Small intestine (tissue), 7 donors: ENCODE measurements at regions not wholly inside any gene's neighbourhood (a gene's known extent, or its start where the extent isn't known, plus 50 kb on each side); places are given as distances from the start of the nearest gene placed in this dataset.

ENCODE experiments used
- DNase-seq, 2 donors: peaks; one replicate each; pipeline versions ENCODE4 v3.0.0 to v3.0.0-alpha.2; 2013
- FAIRE-seq: peaks from 2 replicates; lab custom pipeline; 2012; peaks lifted over from hg19 to GRCh38; lab: Jason Lieb, UNC
- H3K27ac ChIP-seq, 3 donors: one replicate each; pipeline ENCODE4 v1.5.1; 2013; ENCODE audit warnings: low read length in 2 of 3, mild to moderate bottlenecking in 2 of 3, control low read depth in 1 of 3, inconsistent platforms in 1 of 3, low read depth in 1 of 3, moderate library complexity in 1 of 3
- H3K27me3 ChIP-seq, 3 donors: one replicate each; pipeline ENCODE4 v1.6.1; 2013; ENCODE audit warnings: low read length in 3 of 3, inconsistent platforms in 1 of 3; ENCODE audit not compliant: control insufficient read depth in 3 of 3, insufficient read depth in 3 of 3
- H3K36me3 ChIP-seq, 3 donors: one replicate each; pipeline ENCODE4 v1.6.1; 2013; ENCODE audit warnings: low read length in 3 of 3, inconsistent platforms in 1 of 3, low read depth in 1 of 3, mild to moderate bottlenecking in 1 of 3, moderate library complexity in 1 of 3; ENCODE audit not compliant: control insufficient read depth in 3 of 3, insufficient read depth in 2 of 3
- H3K4me1 ChIP-seq, 3 donors: one replicate each; pipeline ENCODE4 v1.6.1; 2013; ENCODE audit warnings: low read length in 2 of 3, inconsistent platforms in 1 of 3, low read depth in 1 of 3, mild to moderate bottlenecking in 1 of 3, moderate library complexity in 1 of 3; ENCODE audit not compliant: control insufficient read depth in 3 of 3, insufficient read depth in 2 of 3
- H3K4me3 ChIP-seq, 3 donors: one replicate each; pipeline ENCODE4 v1.5.1; 2013; ENCODE audit warnings: low read length in 3 of 3, control low read depth in 1 of 3, inconsistent platforms in 1 of 3, low read depth in 1 of 3, mild to moderate bottlenecking in 1 of 3, moderate library complexity in 1 of 3
- H3K9me3 ChIP-seq, 2 donors: one replicate each; pipeline ENCODE4 v1.6.1; 2013; ENCODE audit warnings: low read depth in 1 of 2, low read length in 1 of 2; ENCODE audit not compliant: control insufficient read depth in 2 of 2, insufficient read depth in 1 of 2
- WGBS, 3 donors: extraction: QIAGEN DNeasy Blood & Tissue Kit; methylation state at CpG; one replicate each; pipeline ENCODE4 v1.1.7; 2013; 5-methylcytosine and 5-hydroxymethylcytosine counted together
- donor health status: healthy with polysubstance abuse.
- donor health status: control.
- donor health status: control.
- donor health status: Bipolar disorder and iron deficiency.
- donor health status: healthy.

DNA sequence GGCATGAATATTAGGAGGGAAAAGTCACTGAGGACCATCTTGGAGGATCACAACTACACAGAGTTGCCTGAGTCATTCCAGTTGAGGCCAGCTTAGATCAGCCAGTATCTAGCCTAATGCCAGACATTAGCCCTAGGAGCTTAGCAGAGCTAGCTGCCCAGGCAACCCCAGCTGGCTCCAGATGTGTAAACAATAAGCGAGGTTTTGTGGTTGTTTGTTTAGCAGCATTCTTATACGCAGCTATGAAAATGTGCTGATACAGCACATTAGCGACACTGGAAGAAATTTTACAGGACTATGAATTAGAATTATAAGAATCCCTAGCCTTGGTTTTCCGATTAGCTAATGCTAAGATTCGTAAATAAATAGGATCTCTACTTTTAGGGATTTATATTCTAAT, 59.3 kb downstream of the BTBD3 start:
- Histone ChIP-seq H3K36me3 (no peaks in the 10 kb centered on the region), H3K27ac (no peak overlapping the region), H3K4me3 (no peak overlapping the region), H3K9me3 (peaks cover 0 to 3% of the 10 kb centered on the region in 2 donors), H3K27me3 (no peaks in the 10 kb centered on the region), H3K4me1 (peaks cover 0 to 9% (median 0%) of the 10 kb centered on the region in 3 donors)
- WGBS, 3 donors, result 71 to 83% (median 79%) methylated on average over 5 of the region's 5 CpGs
- FAIRE-seq (no peak), DNase-seq (no peak)

DNA sequence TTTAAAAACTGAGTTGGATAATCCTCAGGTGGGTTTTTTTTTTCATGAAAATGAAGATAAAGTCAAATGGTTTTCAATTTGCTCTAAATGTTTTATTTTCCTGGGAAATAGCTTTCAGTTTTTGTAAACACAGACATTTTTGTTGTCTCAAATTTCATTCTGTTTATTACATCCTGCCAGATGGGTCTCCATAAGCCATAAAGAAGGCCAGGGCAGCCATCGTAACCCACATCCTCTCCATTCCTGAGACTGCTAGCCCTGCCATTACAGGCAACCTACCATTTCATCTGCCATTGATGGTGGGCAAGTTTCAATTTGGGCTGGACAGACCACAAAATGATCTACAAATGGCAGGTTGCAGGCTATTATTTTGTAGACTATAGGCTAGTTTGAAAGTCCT, 60.8 kb downstream of the BTBD3 start:
- peaks cover 0 to 13% (median 4%) of the 10 kb centered on the region in 3 donors for H3K4me1 ChIP-seq
- peaks cover 0 to 3% of the 10 kb centered on the region in 2 donors for H3K9me3 ChIP-seq
- no peak overlapping the region for H3K27ac ChIP-seq
- H3K27me3 ChIP-seq, result no peaks in the 10 kb centered on the region
- WGBS, 3 donors, result 65 to 88% (median 87%) methylated on average over 1 of the region's 1 CpG
- no peaks in the 10 kb centered on the region for H3K36me3 ChIP-seq
- H3K4me3 ChIP-seq, result no peak overlapping the region
- DNase-seq (no peak), FAIRE-seq (no peak)

DNA sequence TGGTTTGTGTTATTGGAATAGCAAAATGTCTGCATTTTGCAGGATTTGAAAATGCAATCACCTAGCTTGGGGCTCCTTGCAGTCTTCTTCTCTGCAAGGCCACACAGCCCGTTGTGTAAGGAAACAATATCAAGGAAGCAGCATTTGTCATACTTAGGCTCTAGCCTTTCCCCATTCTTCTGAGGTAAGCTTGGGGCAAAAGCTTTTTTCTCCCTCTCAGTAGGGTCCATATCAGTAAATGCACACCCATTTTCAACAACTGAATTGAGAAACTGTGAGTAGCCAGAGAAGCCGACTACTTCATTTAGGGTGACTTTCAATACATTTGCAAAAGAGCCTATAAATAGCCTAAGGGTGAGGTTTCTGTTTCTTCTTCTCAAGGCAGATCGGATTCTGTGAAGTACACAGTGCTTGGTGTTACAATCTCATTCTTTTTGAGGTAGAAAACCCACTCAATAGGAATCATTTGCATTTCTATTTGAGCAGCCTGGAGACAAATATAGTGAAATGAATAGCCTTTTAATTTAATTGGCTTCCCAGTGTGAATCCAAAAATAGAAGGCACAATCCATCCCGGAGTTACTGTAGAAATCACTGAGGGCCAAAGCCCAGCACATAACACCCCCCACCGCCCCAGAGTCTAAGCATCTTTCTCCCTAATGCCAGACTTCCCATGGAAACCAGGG, 61.8 kb downstream of the BTBD3 start:
- FAIRE-seq (no peak), DNase-seq (no peak)
- H3K27ac ChIP-seq, result no peak overlapping the region
- no peaks in the 10 kb centered on the region for H3K36me3 ChIP-seq
- peaks cover 0 to 3% of the 10 kb centered on the region in 2 donors for H3K9me3 ChIP-seq
- no peaks in the 10 kb centered on the region for H3K27me3 ChIP-seq
- WGBS, 3 donors, result 49 to 64% (median 56%) methylated on average over 5 of the region's 5 CpGs
- H3K4me3 ChIP-seq, result no peak overlapping the region
- H3K4me1 ChIP-seq, result peaks cover 0 to 13% (median 4%) of the 10 kb centered on the region in 3 donors

DNA sequence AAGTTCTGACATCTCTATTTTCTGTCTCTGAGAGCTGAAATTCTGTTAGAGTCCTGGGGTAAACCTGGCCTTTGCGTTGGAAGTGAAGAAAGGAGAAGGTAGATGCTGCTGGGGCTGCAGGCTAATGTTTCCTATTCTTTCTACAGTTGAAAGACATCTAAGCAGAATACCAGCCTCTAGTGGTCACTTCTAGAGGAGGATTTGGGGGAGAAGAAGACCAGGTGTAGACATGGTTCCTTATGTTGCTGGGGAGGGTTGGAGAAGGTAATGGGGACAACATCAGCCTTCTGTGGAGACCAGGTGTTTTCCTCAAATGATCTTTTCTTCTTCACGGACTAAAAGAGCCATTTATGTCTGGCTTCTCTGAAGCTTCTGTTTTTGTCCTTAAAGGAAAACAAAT, 62.6 kb downstream of the BTBD3 start:
- H3K9me3 ChIP-seq, result peaks cover 0 to 3% of the 10 kb centered on the region in 2 donors
- H3K4me3 ChIP-seq, result no peak overlapping the region
- DNase-seq (no peak), FAIRE-seq (no peak)
- peaks cover 0 to 13% (median 4%) of the 10 kb centered on the region in 3 donors for H3K4me1 ChIP-seq
- 45 to 67% (median 47%) methylated on average over 2 of the region's 2 CpGs for WGBS, 3 donors
- H3K27ac ChIP-seq, result no peak overlapping the region
- H3K36me3 ChIP-seq, result no peaks in the 10 kb centered on the region
- no peaks in the 10 kb centered on the region for H3K27me3 ChIP-seq

DNA sequence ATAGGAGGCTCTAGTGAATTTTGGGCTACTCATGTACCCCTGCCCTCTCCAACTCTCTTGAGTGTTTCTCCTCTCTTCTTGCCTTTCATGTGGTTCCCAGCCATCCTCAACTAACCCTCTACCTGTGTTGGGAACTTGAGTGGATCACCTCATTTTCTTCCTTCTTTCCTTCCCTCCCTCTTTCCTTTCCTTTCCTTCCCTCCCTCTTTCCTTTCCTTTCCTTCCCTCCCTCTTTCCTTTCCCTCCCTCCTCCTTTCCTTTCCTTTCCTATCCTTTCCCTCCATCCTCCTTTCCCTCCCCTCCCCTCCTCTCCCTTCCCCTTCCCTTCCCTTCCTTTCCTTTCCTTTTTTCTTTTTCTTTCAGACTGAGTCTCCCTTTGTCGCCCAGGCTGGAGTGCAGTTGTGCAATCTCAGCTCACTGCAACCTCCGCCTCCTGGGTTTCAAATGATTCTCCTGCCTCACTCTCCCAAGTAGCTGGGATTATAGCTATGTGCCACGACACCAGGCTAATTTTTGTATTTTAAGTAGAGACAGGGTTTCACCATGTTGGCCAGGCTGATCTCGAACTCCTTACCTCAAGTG, 63.8 kb downstream of the BTBD3 start:
- 66 to 81% (median 74%) methylated on average over 4 of the region's 4 CpGs for WGBS, 3 donors
- H3K4me3 ChIP-seq, result no peak overlapping the region
- no peaks in the 10 kb centered on the region for H3K36me3 ChIP-seq
- peaks cover 0 to 3% of the 10 kb centered on the region in 2 donors for H3K9me3 ChIP-seq
- peak overlapping the region in 1 of 3 donors; percentile 82 for H3K27ac ChIP-seq
- FAIRE-seq (no peak), DNase-seq (peak in 1 of 2 donors; percentile 18)
- H3K4me1 ChIP-seq, result peaks cover 0 to 13% (median 4%) of the 10 kb centered on the region in 3 donors
- H3K27me3 ChIP-seq, result no peaks in the 10 kb centered on the region

DNA sequence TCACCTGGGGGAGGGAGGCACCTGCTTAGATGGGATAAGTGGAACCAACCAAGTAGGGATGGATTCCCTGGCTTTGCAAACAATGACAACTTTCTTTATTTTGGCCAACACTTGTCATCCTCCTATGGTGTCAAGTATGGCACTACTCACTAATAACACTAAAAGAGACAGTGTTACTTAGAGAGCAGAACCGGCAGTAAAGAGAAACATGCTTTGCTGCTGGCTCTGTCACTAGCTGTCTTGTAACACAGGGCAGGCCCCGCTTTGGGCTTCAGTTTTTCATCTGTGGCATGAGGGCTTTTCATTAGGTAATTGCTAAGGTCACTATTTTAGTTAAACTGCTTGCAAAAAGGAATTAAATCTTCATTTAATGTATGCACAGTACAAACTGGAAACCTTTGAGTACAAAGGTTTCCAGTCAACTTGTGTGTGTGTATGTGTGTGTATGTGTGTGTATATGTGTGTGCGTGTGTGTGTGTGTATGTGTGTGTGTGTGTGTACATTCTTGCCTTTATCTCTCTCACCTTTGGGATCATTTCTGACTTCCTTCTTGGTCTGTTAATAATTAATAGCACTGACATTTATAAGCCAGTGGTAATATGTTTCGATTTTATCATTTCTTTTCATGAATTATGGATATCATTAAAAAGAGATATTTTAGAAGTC, 64.7 kb downstream of the BTBD3 start:
- no peaks in the 10 kb centered on the region for H3K27me3 ChIP-seq
- no peaks in the 10 kb centered on the region for H3K36me3 ChIP-seq
- H3K4me1 ChIP-seq, result peaks cover 0 to 13% (median 4%) of the 10 kb centered on the region in 3 donors
- H3K9me3 ChIP-seq, result no peaks in the 10 kb centered on the region
- FAIRE-seq, result no peak
- peak; percentile 80 to 82 for DNase-seq
- peak overlapping the region in 2 of 3 donors; percentile 45 to 46 for H3K4me3 ChIP-seq
- peak overlapping the region in 2 of 3 donors; percentile 82 to 85 for H3K27ac ChIP-seq
- WGBS, 3 donors, result 13 to 61% (median 41%) methylated on average over 4 of the region's 4 CpGs

DNA sequence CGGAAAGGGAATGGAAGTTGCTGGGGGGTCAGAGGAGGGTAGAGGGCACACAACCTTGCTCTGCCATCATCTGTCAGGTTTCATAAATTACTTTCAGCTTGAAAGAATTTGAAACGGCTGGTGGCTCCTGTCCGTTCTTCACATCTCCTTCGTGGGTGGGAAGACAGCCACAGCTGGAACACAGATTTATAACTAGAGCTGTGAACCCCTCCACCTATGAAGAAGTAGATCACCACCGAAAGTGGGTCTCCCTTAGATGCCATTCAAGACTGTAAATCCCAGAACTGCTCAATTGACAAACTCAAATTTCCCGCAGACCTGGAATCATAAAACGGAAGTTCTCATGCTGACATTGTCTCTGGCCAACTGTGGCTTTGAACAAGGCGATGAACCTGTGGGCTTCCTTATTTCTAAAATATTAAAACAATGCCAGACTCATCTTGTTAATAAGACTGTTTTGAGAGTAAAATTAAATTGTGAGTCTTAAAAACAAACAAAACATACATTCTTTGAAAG, 65.3 kb downstream of the BTBD3 start:
- DNase-seq (peak in 1 of 2 donors; percentile 53), FAIRE-seq (no peak)
- H3K27ac ChIP-seq, result peak overlapping the region; percentile 52 to 85 (median 82)
- H3K9me3 ChIP-seq, result no peaks in the 10 kb centered on the region
- H3K27me3 ChIP-seq, result no peaks in the 10 kb centered on the region
- no peaks in the 10 kb centered on the region for H3K36me3 ChIP-seq
- 14 to 63% (median 34%) methylated on average over 8 of the region's 8 CpGs for WGBS, 3 donors
- peaks cover 0 to 13% (median 4%) of the 10 kb centered on the region in 3 donors for H3K4me1 ChIP-seq
- peak overlapping the region; percentile 26 to 46 (median 45) for H3K4me3 ChIP-seq

DNA sequence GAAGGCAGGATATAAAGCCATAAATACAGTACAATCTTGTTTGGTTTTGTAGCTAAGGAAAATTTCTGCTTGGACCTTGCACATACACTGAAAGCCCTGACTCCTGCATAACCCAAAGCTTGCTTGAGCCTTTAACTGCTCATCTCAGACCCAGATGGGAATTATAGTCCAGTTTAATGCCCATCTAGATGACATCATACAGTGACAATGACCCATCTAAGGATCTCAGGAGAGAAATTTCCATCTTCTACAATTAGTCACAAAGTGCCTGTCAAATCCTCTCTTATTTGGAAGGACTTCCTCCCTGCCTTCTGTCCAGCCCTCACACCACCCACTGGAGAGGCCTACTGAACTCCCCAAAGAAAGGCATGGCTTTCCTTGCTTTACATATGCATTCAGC, 69.3 kb downstream of the BTBD3 start:
- no peak for DNase-seq
- Histone ChIP-seq H3K36me3 (no peaks in the 10 kb centered on the region), H3K4me1 (peaks cover 0 to 4% (median 4%) of the 10 kb centered on the region in 3 donors), H3K4me3 (no peak overlapping the region), H3K9me3 (no peaks in the 10 kb centered on the region), H3K27ac (no peak overlapping the region), H3K27me3 (no peaks in the 10 kb centered on the region)
- no peak for FAIRE-seq
